ENCODE measurements at regions not wholly inside any gene's neighbourhood (a gene's known extent, or its start where the extent isn't known, plus 50 kb on each side); places are given as distances from the start of the nearest gene placed in this dataset.

- dilution Hi-C loops (cut with HindIII; ENCODE audit: low sequenced_read_pairs, unreplicated experiment) (no loop called here), in situ Hi-C loops (cut with MboI; ENCODE audit: low sequenced_read_pairs) (no loop called here), intact Hi-C loops (cut with micrococcal nuclease) (no loop called here)
- ATAC-seq (ENCODE audit: low read depth) (no peak), DNase-seq (no peak)
- Histone ChIP-seq H3K36me3 (ENCODE audit: control insufficient read depth, insufficient read depth, low read length) (no peaks in the 10 kb centered on the region), H3K18ac (ENCODE audit: low read depth, low read length) (no peak overlapping the region), H3K14ac (replicated peaks; ENCODE audit: low read depth, low read length) (no peak overlapping the region), H3K56ac (ENCODE audit: extremely low read depth, insufficient read depth, low read length) (no peak overlapping the region), H3K4me2 (ENCODE audit: low read depth, low read length) (no peak overlapping the region), H2AK5ac (ENCODE audit: low read depth, low read length) (no peak overlapping the region), H4K5ac (ENCODE audit: low read depth, low read length) (no peak overlapping the region), H2BK15ac (ENCODE audit: low read depth, low read length) (no peak overlapping the region), H3K4me1 (ENCODE audit: control insufficient read depth, insufficient read depth, low read length) (no peaks in the 10 kb centered on the region; the same call in 1 of the 2 replicates), H2AFZ (replicated peaks; ENCODE audit: low read length, poor library complexity) (no peak overlapping the region), H3K9me1 (ENCODE audit: insufficient read depth, low read length) (no peaks in the 10 kb centered on the region), H2BK5ac (ENCODE audit: low read depth, low read length, poor library complexity, severe bottlenecking) (no peak overlapping the region), H3K9me3 (ENCODE audit: control insufficient read depth, insufficient read depth, low read length) (no peaks in the 10 kb centered on the region), H3K9ac (ENCODE audit: low read depth, low read length) (no peak overlapping the region), H4K20me1 (ENCODE audit: insufficient read depth, low read length) (no peaks in the 10 kb centered on the region), H2AK9ac (replicated peaks; ENCODE audit: low read depth, low read length, poor library complexity) (no peak overlapping the region), H4K91ac (ENCODE audit: insufficient read depth, low read depth, low read length) (no peak overlapping the region), H4K8ac (ENCODE audit: low read depth in 2 of 2, low read length in 2 of 2) (no peak overlapping the region), H3K79me1 (ENCODE audit: low read depth in 1 of 2, low read length in 2 of 2) (no peaks in the 10 kb centered on the region), H3K4me3 (ENCODE audit: insufficient read depth, low read depth, low read length) (no peak overlapping the region), H3K4ac (ENCODE audit: low read depth, low read length) (no peak overlapping the region), H3K23ac (ENCODE audit: low read depth, low read length) (no peak overlapping the region), H3K27me3 (ENCODE audit: control insufficient read depth, insufficient read depth, low read length) (no peaks in the 10 kb centered on the region; the same call in 1 of the 2 replicates), H3K27ac (ENCODE audit: insufficient read depth, low read length) (no peak overlapping the region), H2BK20ac (ENCODE audit: low read depth, low read length) (no peak overlapping the region), H2BK120ac (ENCODE audit: low read depth, low read length) (no peak overlapping the region)
- no TSS peak for BruUV-seq (replicated peaks)
- WGBS, 2 experiments (ENCODE audit: extremely low coverage in 2 of 2, insufficient read length in 1 of 2): no CpG with 5 or more reads among the region's 2 CpGs
- TF ChIP-seq CHD1 (IDR thresholded peaks at IDR 0.05; ENCODE audit: low read depth, low read length) (no peak), SMC3 (IDR thresholded peaks at IDR 0.05; ENCODE audit: low read depth, low read length) (no peak), RFX5 (IDR thresholded peaks at IDR 0.05; ENCODE audit: low read depth, low read length) (no peak), CEBPB (IDR thresholded peaks at IDR 0.05; ENCODE audit: low read depth, low read length) (no peak), NFE2L2 (IDR thresholded peaks at IDR 0.05; ENCODE audit: low read depth, low read length) (no peak), RCOR1 (IDR thresholded peaks at IDR 0.05; ENCODE audit: insufficient replicate concordance, low read length) (no peak)
- TF ChIP-seq, protein P1, sequence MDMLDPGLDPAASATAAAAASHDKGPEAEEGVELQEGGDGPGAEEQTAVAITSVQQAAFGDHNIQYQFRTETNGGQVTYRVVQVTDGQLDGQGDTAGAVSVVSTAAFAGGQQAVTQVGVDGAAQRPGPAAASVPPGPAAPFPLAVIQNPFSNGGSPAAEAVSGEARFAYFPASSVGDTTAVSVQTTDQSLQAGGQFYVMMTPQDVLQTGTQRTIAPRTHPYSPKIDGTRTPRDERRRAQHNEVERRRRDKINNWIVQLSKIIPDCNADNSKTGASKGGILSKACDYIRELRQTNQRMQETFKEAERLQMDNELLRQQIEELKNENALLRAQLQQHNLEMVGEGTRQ (IDR thresholded peaks at IDR 0.05; ENCODE audit: low read depth, low read length): no peak
- POLR2A ChIA-PET (ENCODE audit: unreplicated experiment): no interaction called here
- CTCF ChIA-PET: no interaction called here
Measured at GRCh38 chr12:19802915-19803314, 363.6 kb downstream of the AEBP2 start.
